ENCODE measurements at regions not wholly inside any gene's neighbourhood (a gene's known extent, or its start where the extent isn't known, plus 50 kb on each side); places are given as distances from the start of the nearest gene placed in this dataset.

DNA sequence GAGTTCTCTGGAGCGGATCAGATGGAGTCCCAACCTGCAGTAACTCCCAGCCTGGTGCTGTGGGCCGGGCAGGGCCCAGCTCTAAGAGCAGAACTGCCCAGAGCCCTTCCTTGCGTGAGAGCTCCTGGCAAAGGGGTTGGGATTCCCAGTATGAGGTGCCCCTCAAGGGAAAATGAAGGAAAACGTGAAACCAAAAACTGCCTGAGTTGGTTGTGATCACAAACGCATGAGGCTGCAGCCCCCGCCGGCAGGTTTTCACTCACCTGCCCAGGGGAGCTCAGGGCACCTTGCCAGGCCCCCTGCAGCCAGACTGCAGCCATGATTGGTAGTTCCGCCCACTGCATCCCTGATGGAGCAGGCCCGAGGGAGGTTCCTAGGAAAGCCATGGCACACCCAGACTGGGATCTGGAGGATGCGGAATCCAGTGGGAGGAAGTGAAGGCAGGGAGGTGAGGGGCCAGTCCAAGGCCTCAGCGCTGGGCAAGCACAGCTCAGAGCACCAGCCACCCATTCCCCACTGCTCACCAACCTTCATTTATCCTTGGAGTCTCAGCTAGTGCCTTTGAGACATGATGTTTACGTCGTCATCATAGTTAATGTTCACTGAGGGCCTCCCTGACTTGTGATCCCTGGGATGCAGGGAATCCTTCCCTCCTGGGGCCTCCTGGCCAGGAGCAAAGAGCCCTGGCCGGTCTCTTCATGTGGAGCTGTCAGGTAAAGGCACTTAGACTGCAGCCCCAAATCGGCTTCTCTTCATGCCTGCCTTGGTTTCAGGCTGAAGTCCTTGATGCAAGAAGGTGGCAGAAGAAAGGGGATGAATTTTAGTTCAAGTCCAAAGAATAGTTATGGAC, 103.2 kb downstream of the INHBB start:
- TF ChIP-seq, protein P1, sequence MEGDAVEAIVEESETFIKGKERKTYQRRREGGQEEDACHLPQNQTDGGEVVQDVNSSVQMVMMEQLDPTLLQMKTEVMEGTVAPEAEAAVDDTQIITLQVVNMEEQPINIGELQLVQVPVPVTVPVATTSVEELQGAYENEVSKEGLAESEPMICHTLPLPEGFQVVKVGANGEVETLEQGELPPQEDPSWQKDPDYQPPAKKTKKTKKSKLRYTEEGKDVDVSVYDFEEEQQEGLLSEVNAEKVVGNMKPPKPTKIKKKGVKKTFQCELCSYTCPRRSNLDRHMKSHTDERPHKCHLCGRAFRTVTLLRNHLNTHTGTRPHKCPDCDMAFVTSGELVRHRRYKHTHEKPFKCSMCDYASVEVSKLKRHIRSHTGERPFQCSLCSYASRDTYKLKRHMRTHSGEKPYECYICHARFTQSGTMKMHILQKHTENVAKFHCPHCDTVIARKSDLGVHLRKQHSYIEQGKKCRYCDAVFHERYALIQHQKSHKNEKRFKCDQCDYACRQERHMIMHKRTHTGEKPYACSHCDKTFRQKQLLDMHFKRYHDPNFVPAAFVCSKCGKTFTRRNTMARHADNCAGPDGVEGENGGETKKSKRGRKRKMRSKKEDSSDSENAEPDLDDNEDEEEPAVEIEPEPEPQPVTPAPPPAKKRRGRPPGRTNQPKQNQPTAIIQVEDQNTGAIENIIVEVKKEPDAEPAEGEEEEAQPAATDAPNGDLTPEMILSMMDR (IDR thresholded peaks at IDR 0.05; ENCODE audit: insufficient read depth, low read depth, low read length, missing control alignments), result no peak
- H3K4me3 ChIP-seq (ENCODE audit: low read length), result no peak overlapping the region
- no peak for DNase-seq (ENCODE audit: low read depth)

DNA sequence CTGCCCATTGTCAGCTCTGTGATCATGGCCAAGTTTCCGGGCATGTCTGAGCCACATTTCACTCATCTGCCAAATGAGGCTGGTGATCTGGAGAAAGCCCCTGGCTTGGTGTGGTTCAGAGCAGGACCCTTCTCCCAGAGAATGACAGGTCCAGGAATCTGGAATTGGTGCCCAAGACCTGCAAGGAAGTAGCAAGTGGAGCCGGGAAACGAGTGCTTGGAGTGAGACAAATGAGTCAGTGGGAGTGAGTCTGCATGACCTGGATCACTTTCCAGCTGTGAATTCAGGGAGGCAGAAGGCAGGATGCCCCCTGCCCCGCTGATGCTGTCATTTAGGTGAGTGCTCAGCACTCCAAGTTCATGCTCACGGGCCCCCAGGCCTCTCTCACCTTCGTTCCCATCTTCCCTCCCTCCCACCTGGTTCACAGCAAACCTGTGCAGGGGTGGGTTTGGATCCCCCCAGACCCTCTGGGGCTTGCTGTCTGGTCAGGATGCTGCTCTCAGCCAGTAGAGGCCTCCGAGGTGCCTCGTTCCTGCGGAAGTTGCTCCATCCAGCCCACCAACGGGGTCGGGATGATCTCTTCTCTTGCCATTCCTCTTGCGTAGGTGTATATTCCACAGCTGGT, 104.4 kb downstream of the INHBB start:
- TF ChIP-seq, protein P1 (IDR thresholded peaks at IDR 0.05; ENCODE audit: insufficient read depth, low read depth, low read length, missing control alignments), result no peak
- H3K4me3 ChIP-seq (ENCODE audit: low read length), result no peak overlapping the region
- DNase-seq (ENCODE audit: low read depth), result no peak

GRCh38 chr2:120451334-120451733, 105.4 kb downstream of the INHBB start:
- no peak overlapping the region for H3K4me3 ChIP-seq (ENCODE audit: low read length)
- TF ChIP-seq, protein P1 (IDR thresholded peaks at IDR 0.05; ENCODE audit: insufficient read depth, low read depth, low read length, missing control alignments), result no peak
- no peak for DNase-seq (ENCODE audit: low read depth)

GRCh38 chr2:120452131-120452530, 106.2 kb downstream of the INHBB start:
- TF ChIP-seq, protein P1 (IDR thresholded peaks at IDR 0.05; ENCODE audit: insufficient read depth, low read depth, low read length, missing control alignments), result no peak
- DNase-seq (ENCODE audit: low read depth), result no peak

GRCh38 chr2:120452945-120453634, 107.2 kb downstream of the INHBB start:
- DNase-seq (ENCODE audit: low read depth), result no peak
- H3K4me3 ChIP-seq (ENCODE audit: low read length), result no peak overlapping the region
- TF ChIP-seq, protein P1 (IDR thresholded peaks at IDR 0.05; ENCODE audit: insufficient read depth, low read depth, low read length, missing control alignments), result no peak

More at GRCh38 chr2:120452131-120452530, 106.2 kb downstream of the INHBB start:
- H3K4me3 ChIP-seq (ENCODE audit: low read length), result no peak overlapping the region

GRCh38 chr2:120453635-120453998, 107.7 kb downstream of the INHBB start:
- DNase-seq (ENCODE audit: low read depth), result no peak
- TF ChIP-seq, protein P1 (IDR thresholded peaks at IDR 0.05; ENCODE audit: insufficient read depth, low read depth, low read length, missing control alignments), result no peak
- H3K4me3 ChIP-seq (ENCODE audit: low read length), result no peak overlapping the region
